KOPT-K1 (cell line): ENCODE measurements at regions not wholly inside any gene's neighbourhood (a gene's known extent, or its start where the extent isn't known, plus 50 kb on each side); places are given as distances from the start of the nearest gene placed in this dataset.
"Not testable (repeated sequence)": the region's sequence is repeated elsewhere in the genome, so short reads cannot be mapped to it uniquely, and the experiment has no call there.

ENCODE experiments used
- H3K27ac ChIP-seq: fragments of 200-600 bp; sonication (generic); 2 replicates; pipeline ENCODE4 v1.5.1; 2016; ENCODE audit warnings: antibody characterized with exemption, mild to moderate bottlenecking, low read depth, low read length; ENCODE audit not compliant: poor library complexity, severe bottlenecking
- H3K36me3 ChIP-seq: fragments of 200-600 bp; sonication (generic); 2 replicates; pipeline ENCODE4 v1.5.1; 2017; ENCODE audit warnings: antibody characterized with exemption, mild to moderate bottlenecking, low read length, moderate library complexity; ENCODE audit not compliant: insufficient read depth
- H3K9me3 ChIP-seq: fragments of 200-600 bp; sonication (generic); 2 replicates; pipeline ENCODE4 v1.5.1; 2017; ENCODE audit warnings: antibody characterized with exemption, low read length, mild to moderate bottlenecking; ENCODE audit not compliant: insufficient read depth, poor library complexity, severe bottlenecking

- H3K27ac ChIP-seq = peak overlapping the region; percentile 84
- not testable (repeated sequence) for H3K9me3 ChIP-seq, H3K36me3 ChIP-seq
Measured at GRCh38 chr13:25017176-25017575, 78.8 kb upstream of the PABPC3 start.

GRCh38 chr13:25017808-25018728 lies 77.9 kb upstream of the PABPC3 start:
- not testable (repeated sequence) for H3K9me3 ChIP-seq, H3K36me3 ChIP-seq
- H3K27ac ChIP-seq = peak overlapping the region; percentile 84

- Histone ChIP-seq H3K9me3 (no peaks in the 10 kb centered on the region), H3K36me3 (no peaks in the 10 kb centered on the region), H3K27ac (peak overlapping the region; percentile 84)
Measured at GRCh38 chr13:25018729-25019115, 77.2 kb upstream of the PABPC3 start.

GRCh38 chr13:25019741-25020140 lies 76.2 kb upstream of the PABPC3 start:
- not testable (repeated sequence) for H3K9me3 ChIP-seq, H3K27ac ChIP-seq, H3K36me3 ChIP-seq

- Histone ChIP-seq H3K9me3 (no peaks in the 10 kb centered on the region), H3K27ac (no peak overlapping the region), H3K36me3 (no peaks in the 10 kb centered on the region)
Measured at GRCh38 chr13:25024175-25024574, 71.8 kb upstream of the PABPC3 start.

- Histone ChIP-seq H3K27ac (no peak overlapping the region), H3K36me3 (no peaks in the 10 kb centered on the region), H3K9me3 (no peaks in the 10 kb centered on the region)
Measured at GRCh38 chr13:25032160-25032559, 63.8 kb upstream of the PABPC3 start.

- Histone ChIP-seq H3K27ac (no peak overlapping the region), H3K9me3 (no peaks in the 10 kb centered on the region), H3K36me3 (no peaks in the 10 kb centered on the region)
Measured at GRCh38 chr13:25034173-25034572, 61.8 kb upstream of the PABPC3 start.

GRCh38 chr13:25037057-25037813 lies 58.7 kb upstream of the PABPC3 start:
- Histone ChIP-seq H3K36me3 (no peaks in the 10 kb centered on the region), H3K9me3 (no peaks in the 10 kb centered on the region), H3K27ac (no peak overlapping the region)

GRCh38 chr13:25042151-25042865 lies 53.6 kb upstream of the PABPC3 start:
- H3K36me3 ChIP-seq = no peaks in the 10 kb centered on the region
- H3K9me3 ChIP-seq = no peaks in the 10 kb centered on the region
- no peak overlapping the region for H3K27ac ChIP-seq

- no peaks in the 10 kb centered on the region for H3K9me3 ChIP-seq
- H3K27ac ChIP-seq = no peak overlapping the region
Measured at GRCh38 chr13:25044071-25044470, 51.9 kb upstream of the PABPC3 start.

More at GRCh38 chr13:25044071-25044470, 51.9 kb upstream of the PABPC3 start:
- H3K36me3 ChIP-seq = no peaks in the 10 kb centered on the region
